Bronchial epithelial cell (primary cell): ENCODE measurements at regions not wholly inside any gene's neighbourhood (a gene's known extent, or its start where the extent isn't known, plus 50 kb on each side); places are given as distances from the start of the nearest gene placed in this dataset.

Experiments used
- DNase-seq: peaks from one replicate; pipeline ENCODE4 v3.0.0-alpha.2; 2010; ENCODE audit warnings: low read depth
- FAIRE-seq: peaks from 2 replicates; lab custom pipeline; 2011; peaks lifted over from hg19 to GRCh38; lab: Jason Lieb, UNC
- H3K27me3 ChIP-seq: 2 replicates; pipeline ENCODE4 v1.5.1; 2011; ENCODE audit warnings: low read length; ENCODE audit not compliant: control insufficient read depth, insufficient read depth
- H3K36me3 ChIP-seq: 2 replicates; pipeline ENCODE4 v1.5.1; 2011; ENCODE audit warnings: low read length; ENCODE audit not compliant: control insufficient read depth, insufficient read depth
- H3K4me3 ChIP-seq: 2 replicates; pipeline ENCODE4 v1.5.1; 2011; ENCODE audit warnings: mild to moderate bottlenecking, low read depth, low read length, control low read depth
- CTCF ChIP-seq: IDR thresholded peaks from 2 replicates; pipeline ENCODE4 v1.5.1; 2011; ENCODE audit warnings: mild to moderate bottlenecking, moderate library complexity, low read length, control low read depth, inconsistent platforms; ENCODE audit not compliant: insufficient read depth, severe bottlenecking

- DNase-seq: peak; percentile 17
- H3K4me3 ChIP-seq: no peak overlapping the region
- no peaks in the 10 kb centered on the region for H3K27me3 ChIP-seq
- FAIRE-seq: peak; percentile 47
- TF ChIP-seq CTCF: no peak
- no peaks in the 10 kb centered on the region for H3K36me3 ChIP-seq
Observed at GRCh38 chr6:133701633-133702331, 187.1 kb upstream of the TCF21 start.

GRCh38 chr6:133704371-133704770 is 184.5 kb upstream of the TCF21 start:
- FAIRE-seq: no peak
- no peaks in the 10 kb centered on the region for H3K27me3 ChIP-seq
- no peak for TF ChIP-seq CTCF
- no peak for DNase-seq
- no peaks in the 10 kb centered on the region for H3K36me3 ChIP-seq
- no peak overlapping the region for H3K4me3 ChIP-seq

GRCh38 chr6:133705066-133705465 is 183.8 kb upstream of the TCF21 start:
- no peak for TF ChIP-seq CTCF
- Histone ChIP-seq H3K36me3 (no peaks in the 10 kb centered on the region), H3K4me3 (no peak overlapping the region), H3K27me3 (no peaks in the 10 kb centered on the region)
- FAIRE-seq: no peak
- DNase-seq: peak; percentile 71

GRCh38 chr6:133705731-133706130 is 183.2 kb upstream of the TCF21 start:
- Histone ChIP-seq H3K27me3 (no peaks in the 10 kb centered on the region), H3K36me3 (no peaks in the 10 kb centered on the region), H3K4me3 (no peak overlapping the region)
- FAIRE-seq (no peak), DNase-seq (peak; percentile 76)
- no peak for TF ChIP-seq CTCF

GRCh38 chr6:133707456-133707855 is 181.5 kb upstream of the TCF21 start:
- no peak for FAIRE-seq
- H3K36me3 ChIP-seq: no peaks in the 10 kb centered on the region
- no peak for TF ChIP-seq CTCF
- H3K4me3 ChIP-seq: no peak overlapping the region
- peak; percentile 55 for DNase-seq
- no peaks in the 10 kb centered on the region for H3K27me3 ChIP-seq

- DNase-seq (peak; percentile 64), FAIRE-seq (no peak)
- H3K36me3 ChIP-seq: no peaks in the 10 kb centered on the region
- no peak overlapping the region for H3K4me3 ChIP-seq
- TF ChIP-seq CTCF: no peak
- no peaks in the 10 kb centered on the region for H3K27me3 ChIP-seq
Observed at GRCh38 chr6:133710826-133711225, 178.1 kb upstream of the TCF21 start.
